AG20443 (cell line): ENCODE measurements at regions not wholly inside any gene's neighbourhood (a gene's known extent, or its start where the extent isn't known, plus 50 kb on each side); places are given as distances from the start of the nearest gene placed in this dataset.

ENCODE experiments used
- DNase-seq: peaks from one replicate; pipeline ENCODE4 v3.0.0; 2012; ENCODE audit warnings: low spot score, mixed read lengths

DNA sequence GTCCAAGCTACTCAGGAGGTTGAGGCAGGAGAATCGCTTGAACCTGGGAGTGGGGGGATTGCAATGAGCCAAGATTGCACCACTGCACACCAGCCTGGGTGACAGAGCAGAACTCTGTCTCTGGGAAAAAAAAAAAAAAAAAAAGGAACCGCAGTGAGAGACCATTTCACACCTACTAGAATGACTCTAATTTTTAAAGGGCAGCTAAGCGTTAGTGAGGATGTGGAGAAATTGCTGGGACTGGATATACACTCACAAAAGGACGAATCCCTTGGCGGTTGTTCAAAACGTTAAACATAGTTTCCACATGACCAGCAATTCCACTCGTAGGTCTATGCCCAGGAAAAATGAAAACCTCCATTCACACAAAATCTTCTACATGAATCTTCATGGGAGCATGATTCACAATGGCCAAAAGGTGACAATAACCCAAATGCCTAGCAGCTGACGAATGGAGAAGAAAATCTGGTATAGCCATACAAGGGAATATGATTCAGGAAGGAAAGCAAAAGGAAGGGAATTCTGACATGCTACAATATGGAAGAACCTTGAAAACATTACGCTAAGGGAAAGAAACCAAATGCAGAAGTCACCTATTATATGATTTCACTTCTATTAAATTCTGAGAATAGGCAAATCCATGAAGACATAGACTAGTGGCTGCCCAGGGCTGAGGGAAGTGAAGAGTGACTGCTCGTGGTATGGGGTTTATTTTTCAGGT lies 127.0 kb downstream of the CHSY1 start:
- peak; percentile 59 for DNase-seq

- peak; percentile 47 for DNase-seq
Measured at GRCh38 chr15:101123222-101123910, 128.5 kb downstream of the CHSY1 start.

- DNase-seq = no peak
Measured at GRCh38 chr15:101122806-101123205, 129.0 kb downstream of the CHSY1 start.

- no peak for DNase-seq
Measured at GRCh38 chr15:101122266-101122665, 129.6 kb downstream of the CHSY1 start.

DNA sequence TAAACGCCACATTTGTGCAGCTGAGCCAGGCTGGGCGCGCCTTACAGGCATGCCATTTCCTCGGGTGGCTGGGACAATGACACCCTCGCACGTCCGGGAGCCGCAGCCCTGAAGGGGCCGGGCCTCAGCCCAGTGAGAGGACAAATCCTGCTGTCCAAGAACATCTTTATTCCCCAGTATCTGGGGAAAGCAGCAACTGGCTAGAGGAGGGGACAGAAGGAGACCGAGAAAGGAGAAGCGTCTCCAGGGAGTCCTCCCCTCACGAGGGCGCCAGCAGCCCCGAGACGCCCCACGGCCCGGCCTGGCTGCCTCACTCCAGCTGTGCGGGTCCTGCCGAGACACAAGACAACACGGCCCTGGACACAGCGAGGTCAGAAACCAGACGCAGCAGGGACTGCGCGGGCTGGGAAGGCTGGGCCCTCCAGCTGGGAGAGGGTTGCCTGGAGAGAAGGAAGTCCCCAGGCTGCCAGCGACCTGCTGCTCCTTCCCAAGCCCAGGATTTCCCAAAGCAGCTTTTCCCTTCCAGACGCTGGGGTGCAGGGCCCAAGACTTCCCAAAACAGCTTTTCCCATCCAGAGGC lies 130.2 kb downstream of the CHSY1 start:
- peak; percentile 65 for DNase-seq

- no peak for DNase-seq
Measured at GRCh38 chr15:101120987-101121386, 130.9 kb downstream of the CHSY1 start.

DNA sequence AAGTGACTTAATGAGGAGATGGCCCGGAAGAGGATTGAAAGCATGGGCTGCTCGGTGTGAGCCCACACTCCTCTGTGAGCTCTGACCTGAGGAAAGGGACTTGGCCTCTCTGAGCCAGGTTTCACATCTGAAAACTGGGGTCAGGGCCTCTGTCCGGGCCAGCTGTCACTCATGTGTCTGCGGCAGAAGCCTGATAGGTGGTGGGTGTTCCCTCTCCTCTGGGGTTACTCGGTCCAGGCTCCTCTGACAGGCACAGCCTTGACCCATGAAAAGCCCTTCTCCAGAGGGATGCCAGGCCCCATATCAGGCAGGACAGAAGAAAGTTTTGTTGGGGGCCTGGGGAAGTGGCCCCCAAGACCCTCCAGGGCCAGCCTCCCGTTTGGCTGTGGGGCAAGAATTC lies 131.4 kb downstream of the CHSY1 start:
- DNase-seq = no peak
